H1 (cell line): ENCODE measurements at regions not wholly inside any gene's neighbourhood (a gene's known extent, or its start where the extent isn't known, plus 50 kb on each side); places are given as distances from the start of the nearest gene placed in this dataset.
"Not testable (repeated sequence)": the region's sequence is repeated elsewhere in the genome, so short reads cannot be mapped to it uniquely, and the experiment has no call there.

Experiments
- CTCF ChIA-PET: fragments of 300-600 bp; sonication (Branson Sonifier 250); formaldehyde crosslinking; loops from one replicate; lab custom pipeline; 2021; ENCODE audit not compliant: partially characterized antibody; lab: Charles Lee
- POLR2A ChIA-PET: fragments of 300-600 bp; sonication (Branson Sonifier 250); formaldehyde crosslinking; loops from one replicate; lab custom pipeline; 2021; ENCODE audit warnings: inconsistent platforms; ENCODE audit not compliant: partially characterized antibody; lab: Charles Lee
- DNase-seq, 2 experiments: peaks; one replicate each; pipeline versions ENCODE4 v3.0.0 to v3.0.0-alpha.2; 2010 to 2022; ENCODE audit warnings: low spot score in 2 of 2, low read depth in 1 of 2, mixed read lengths in 1 of 2
- FAIRE-seq: peaks from 2 replicates; lab custom pipeline; 2011; peaks lifted over from hg19 to GRCh38; lab: Jason Lieb, UNC
- H2AFZ ChIP-seq: 2 replicates; pipeline ENCODE4 v1.8.1; 2012; ENCODE audit warnings: low read length, inconsistent platforms
- H2AK5ac ChIP-seq: 2 replicates; pipeline ENCODE4 v1.6.1; 2013; ENCODE audit warnings: low read depth, low read length
- H2BK120ac ChIP-seq: replicated peaks from 2 replicates; pipeline ENCODE3; 2013; ENCODE audit warnings: low read depth, low read length, inconsistent platforms
- H2BK12ac ChIP-seq: 2 replicates; pipeline ENCODE4 v1.6.1; 2013; ENCODE audit warnings: low read depth, low read length
- H2BK15ac ChIP-seq: 2 replicates; pipeline ENCODE4 v1.6.1; 2013; ENCODE audit warnings: low read length
- H2BK20ac ChIP-seq: 2 replicates; pipeline ENCODE4 v1.6.1; 2013; ENCODE audit warnings: low read length
- H2BK5ac ChIP-seq: 2 replicates; pipeline ENCODE4 v1.6.1; 2013; ENCODE audit warnings: low read depth, low read length
- H3K14ac ChIP-seq: 2 replicates; pipeline ENCODE4 v1.6.1; 2013; ENCODE audit warnings: inconsistent platforms; ENCODE audit not compliant: insufficient read length
- H3K18ac ChIP-seq: 2 replicates; pipeline ENCODE4 v1.6.1; 2013; ENCODE audit warnings: low read length; ENCODE audit errors: extremely low read depth
- H3K23ac ChIP-seq: 2 replicates; pipeline ENCODE4 v1.6.1; 2013; ENCODE audit warnings: inconsistent platforms; ENCODE audit not compliant: insufficient read length
- H3K23me2 ChIP-seq: 2 replicates; pipeline ENCODE4 v1.6.1; 2013; ENCODE audit warnings: low read depth, low read length
- H3K27ac ChIP-seq: 2 replicates; pipeline ENCODE4 v1.6.1; 2011; ENCODE audit warnings: low read depth, low read length, inconsistent platforms
- H3K27me3 ChIP-seq, 4 experiments: replicated peaks in 1 of 4; 1 replicate in 1 of 4; 2 replicates in 3 of 4; pipeline versions ENCODE4 v1.6.1 to v1.8.1; 2011 to 2013; ENCODE audit warnings: low read length in 3 of 4, mild to moderate bottlenecking in 3 of 4, inconsistent platforms in 2 of 4, mixed read lengths in 2 of 4, moderate library complexity in 1 of 4; ENCODE audit not compliant: control insufficient read depth in 3 of 4, insufficient read depth in 3 of 4; ENCODE audit errors: extremely low read depth in 1 of 4
- H3K36me3 ChIP-seq, 4 experiments: 2 replicates each; pipeline versions ENCODE4 v1.6.1 to v1.8.1; 2011 to 2013; ENCODE audit warnings: mild to moderate bottlenecking in 4 of 4, low read length in 3 of 4, moderate library complexity in 2 of 4, control low read depth in 1 of 4, inconsistent platforms in 1 of 4; ENCODE audit not compliant: insufficient read depth in 4 of 4, control insufficient read depth in 2 of 4
- H3K4ac ChIP-seq: replicated peaks from 2 replicates; pipeline ENCODE3; 2013; ENCODE audit warnings: low read length, low read depth, mixed read lengths, inconsistent platforms; ENCODE audit not compliant: insufficient read length
- H3K4me1 ChIP-seq, 4 experiments: replicated peaks in 1 of 4; 1 replicate in 1 of 4; 2 replicates in 3 of 4; pipeline versions ENCODE4 v1.6.1 to v1.8.1; 2011 to 2013; ENCODE audit warnings: low read length in 3 of 4, inconsistent platforms in 2 of 4, mixed read lengths in 1 of 4; ENCODE audit not compliant: insufficient read depth in 4 of 4, control insufficient read depth in 3 of 4
- H3K4me2 ChIP-seq, 2 experiments: 2 replicates each; pipeline versions ENCODE4 v1.6.1 to v1.8.1; 2011 to 2013; ENCODE audit warnings: low read depth in 2 of 2, low read length in 2 of 2, control low read depth in 1 of 2, inconsistent platforms in 1 of 2, mild to moderate bottlenecking in 1 of 2; ENCODE audit not compliant: insufficient read depth in 1 of 2
- H3K4me3 ChIP-seq, 4 experiments: fragments of 200-600, 300-600 bp in 1 of 4; sonication (generic), shearing (Covaris generic), sonication (Bioruptor Twin) in 1 of 4; 2 replicates each; pipeline versions ENCODE4 v1.5.1 to v1.8.1; 2011 to 2016; ENCODE audit warnings: low read length in 4 of 4, low read depth in 3 of 4, control low read depth in 2 of 4, inconsistent platforms in 2 of 4, mild to moderate bottlenecking in 2 of 4, mixed read lengths in 1 of 4, moderate library complexity in 1 of 4; ENCODE audit not compliant: insufficient read depth in 2 of 4; ENCODE audit errors: extremely low read depth in 1 of 4
- H3K56ac ChIP-seq: replicated peaks from 2 replicates; pipeline ENCODE3; 2013; ENCODE audit warnings: low read depth, mild to moderate bottlenecking, mixed read lengths, low read length, inconsistent platforms; ENCODE audit not compliant: insufficient read length
- H3K79me1 ChIP-seq: 2 replicates; pipeline ENCODE4 v1.6.1; 2013; ENCODE audit warnings: low read depth, low read length, control low read depth
- H3K79me2 ChIP-seq, 2 experiments: 2 replicates each; pipeline versions ENCODE4 v1.6.1 to v1.8.1; 2012 to 2013; ENCODE audit warnings: low read length in 2 of 2, mild to moderate bottlenecking in 2 of 2, inconsistent platforms in 1 of 2; ENCODE audit not compliant: insufficient read depth in 2 of 2, control insufficient read depth in 1 of 2
- H3K9ac ChIP-seq, 4 experiments: replicated peaks in 1 of 4; 1 replicate in 1 of 4; 2 replicates in 3 of 4; pipeline versions ENCODE4 v1.6.1 to v1.8.1; 2011 to 2013; ENCODE audit warnings: low read depth in 3 of 4, low read length in 3 of 4, control low read depth in 2 of 4, mild to moderate bottlenecking in 2 of 4, moderate library complexity in 2 of 4, inconsistent platforms in 1 of 4; ENCODE audit errors: extremely low read depth in 1 of 4
- H3K9me3 ChIP-seq, 2 experiments: 2 replicates each; pipeline versions ENCODE4 v1.6.1 to v1.8.1; 2012 to 2013; ENCODE audit warnings: mild to moderate bottlenecking in 2 of 2, moderate library complexity in 2 of 2, control low read depth in 1 of 2, inconsistent platforms in 1 of 2, low read depth in 1 of 2, low read length in 1 of 2, mixed read lengths in 1 of 2; ENCODE audit not compliant: insufficient read depth in 2 of 2
- H4K20me1 ChIP-seq, 2 experiments: replicated peaks in 1 of 2; 2 replicates each; pipeline versions ENCODE3 to v1.8.1; 2011 to 2013; ENCODE audit warnings: inconsistent platforms in 2 of 2, low read length in 2 of 2, mild to moderate bottlenecking in 1 of 2; ENCODE audit not compliant: insufficient read depth in 2 of 2, control insufficient read depth in 1 of 2
- H4K5ac ChIP-seq: 2 replicates; pipeline ENCODE4 v1.6.1; 2013; ENCODE audit warnings: low read length, low read depth, mixed read lengths, inconsistent platforms; ENCODE audit not compliant: insufficient read length
- H4K8ac ChIP-seq: 2 replicates; pipeline ENCODE4 v1.8.0; 2013; ENCODE audit warnings: mild to moderate bottlenecking, moderate library complexity, low read length, inconsistent platforms; ENCODE audit not compliant: insufficient read depth; ENCODE audit errors: extremely low read depth
- H4K91ac ChIP-seq: replicated peaks from 2 replicates; pipeline ENCODE3; 2013; ENCODE audit warnings: low read length, mixed read lengths, inconsistent platforms; ENCODE audit not compliant: insufficient read length
- WGBS, 2 experiments: shearing (Covaris generic) in 1 of 2; methylation state at CpG; one replicate each; pipeline versions ENCODE4 v1.1.6 to v1.1.7; 2013 to 2015; ENCODE audit warnings: low lambda C conversion rate in 2 of 2, mixed read lengths in 2 of 2, inconsistent platforms in 1 of 2, low coverage in 1 of 2, missing lambda C conversion rate in 1 of 2; ENCODE audit not compliant: insufficient replicate concordance in 2 of 2, insufficient coverage in 1 of 2, insufficient read length in 1 of 2; ENCODE audit errors: extremely low coverage in 1 of 2, missing lambda C conversion rate in 1 of 2; 5-methylcytosine and 5-hydroxymethylcytosine counted together

DNA sequence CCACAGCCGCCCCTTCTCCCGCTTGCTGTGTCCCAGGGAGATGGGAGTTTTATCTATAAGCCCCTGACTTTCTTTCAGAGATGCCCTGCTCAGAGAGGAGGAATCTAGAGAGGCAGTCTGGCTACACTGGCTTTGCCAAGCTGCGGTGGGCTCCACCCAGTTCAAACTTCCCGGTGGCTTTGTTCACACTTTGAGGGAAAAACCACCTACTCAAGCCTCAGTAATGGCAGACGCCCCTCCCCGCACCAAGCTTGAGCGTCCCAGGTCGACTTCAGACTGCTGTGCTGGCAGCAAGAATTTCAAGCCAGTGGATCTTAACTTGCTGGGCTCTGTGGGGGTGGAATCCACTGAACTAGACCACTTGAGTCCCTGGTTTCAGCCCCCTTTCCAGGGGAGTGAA is 162.2 kb upstream of the MAGEB16 start:
- H2BK12ac ChIP-seq, H2BK120ac ChIP-seq, FAIRE-seq, H3K36me3 ChIP-seq, H3K9ac ChIP-seq, H2BK5ac ChIP-seq, H3K4me2 ChIP-seq, H3K4me1 ChIP-seq, H4K5ac ChIP-seq, H3K18ac ChIP-seq, CTCF ChIA-PET, H2BK15ac ChIP-seq, H3K79me2 ChIP-seq, H4K91ac ChIP-seq, H2BK20ac ChIP-seq, H2AFZ ChIP-seq, POLR2A ChIA-PET, H3K4ac ChIP-seq, H3K4me3 ChIP-seq, H3K56ac ChIP-seq, H3K23me2 ChIP-seq, H3K27me3 ChIP-seq, H2AK5ac ChIP-seq, H4K20me1 ChIP-seq, H3K23ac ChIP-seq, DNase-seq, H3K27ac ChIP-seq, H4K8ac ChIP-seq, H3K79me1 ChIP-seq, H3K14ac ChIP-seq, H3K9me3 ChIP-seq: not testable (repeated sequence)
- WGBS, 2 experiments = 100% methylated on average over 2 of the region's 8 CpGs; no CpG with 5 or more reads in 1 of the 2 experiments
